Mesodermal cell (in vitro differentiated cells): ENCODE measurements at regions not wholly inside any gene's neighbourhood (a gene's known extent, or its start where the extent isn't known, plus 50 kb on each side); places are given as distances from the start of the nearest gene placed in this dataset.

ENCODE experiments used
- H3K27ac ChIP-seq: 2 replicates; pipeline ENCODE4 v1.7.0; 2013; ENCODE audit warnings: mild to moderate bottlenecking, low read depth, low read length, moderate library complexity; ENCODE audit not compliant: severe bottlenecking
- H3K36me3 ChIP-seq: 2 replicates; pipeline ENCODE4 v1.7.1; 2013; ENCODE audit warnings: mild to moderate bottlenecking, low read length, moderate library complexity; ENCODE audit not compliant: control insufficient read depth, insufficient read depth
- H3K4me1 ChIP-seq: one replicate; pipeline ENCODE4 v1.7.1; 2013; ENCODE audit warnings: mild to moderate bottlenecking, low read length; ENCODE audit not compliant: insufficient read depth, control insufficient read depth, poor library complexity, severe bottlenecking
- H3K4me3 ChIP-seq: 2 replicates; pipeline ENCODE4 v1.7.0; 2013; ENCODE audit warnings: low read length, control low read depth, mild to moderate bottlenecking; ENCODE audit not compliant: insufficient read depth, poor library complexity, severe bottlenecking; ENCODE audit errors: extremely low read depth
- H3K9me3 ChIP-seq: 2 replicates; pipeline ENCODE4 v1.7.1; 2013; ENCODE audit warnings: mild to moderate bottlenecking, low read length, moderate library complexity; ENCODE audit not compliant: control insufficient read depth
- WGBS, 2 experiments: methylation state at CpG; one replicate each; pipeline ENCODE4 v1.1.5; 2013; ENCODE audit warnings: missing lambda C conversion rate in 2 of 2; ENCODE audit not compliant: insufficient coverage in 2 of 2; 5-methylcytosine and 5-hydroxymethylcytosine counted together

GRCh38 chr15:93302080-93302765, 213.2 kb upstream of the RGMA start:
- no peak overlapping the region for H3K4me3 ChIP-seq
- no peaks in the 10 kb centered on the region for H3K9me3 ChIP-seq
- H3K27ac ChIP-seq = no peak overlapping the region
- WGBS, 2 experiments = 88 to 96% methylated on average over 5 to 6 of the region's 6 CpGs
- no peaks in the 10 kb centered on the region for H3K4me1 ChIP-seq
- H3K36me3 ChIP-seq = no peaks in the 10 kb centered on the region

GRCh38 chr15:93300796-93301195, 211.8 kb upstream of the RGMA start:
- WGBS, 2 experiments = 92 to 100% methylated on average over 1 to 2 of the region's 3 CpGs
- no peaks in the 10 kb centered on the region for H3K36me3 ChIP-seq
- no peaks in the 10 kb centered on the region for H3K4me1 ChIP-seq
- H3K9me3 ChIP-seq = no peaks in the 10 kb centered on the region
- H3K4me3 ChIP-seq = no peak overlapping the region
- no peak overlapping the region for H3K27ac ChIP-seq

GRCh38 chr15:93299675-93300074, 210.7 kb upstream of the RGMA start:
- Histone ChIP-seq H3K4me3 (no peak overlapping the region), H3K9me3 (no peaks in the 10 kb centered on the region), H3K36me3 (no peaks in the 10 kb centered on the region), H3K27ac (no peak overlapping the region), H3K4me1 (no peaks in the 10 kb centered on the region)
- WGBS, 2 experiments = 83 to 93% methylated on average over 6 of the region's 6 CpGs

- Histone ChIP-seq H3K9me3 (no peaks in the 10 kb centered on the region), H3K4me3 (no peak overlapping the region), H3K27ac (no peak overlapping the region), H3K4me1 (no peaks in the 10 kb centered on the region), H3K36me3 (no peaks in the 10 kb centered on the region)
- 91 to 96% methylated on average over 8 to 9 of the region's 9 CpGs for WGBS, 2 experiments
Measured at GRCh38 chr15:93298901-93299300, 209.9 kb upstream of the RGMA start.

GRCh38 chr15:93296759-93297500, 207.9 kb upstream of the RGMA start:
- no peak overlapping the region for H3K27ac ChIP-seq
- no peaks in the 10 kb centered on the region for H3K36me3 ChIP-seq
- no peak overlapping the region for H3K4me3 ChIP-seq
- no peaks in the 10 kb centered on the region for H3K9me3 ChIP-seq
- no peaks in the 10 kb centered on the region for H3K4me1 ChIP-seq
- 31 to 52% methylated on average over 4 of the region's 6 CpGs for WGBS, 2 experiments

GRCh38 chr15:93294896-93295295, 205.9 kb upstream of the RGMA start:
- Histone ChIP-seq H3K36me3 (no peaks in the 10 kb centered on the region), H3K4me3 (no peak overlapping the region), H3K27ac (no peak overlapping the region), H3K9me3 (no peaks in the 10 kb centered on the region), H3K4me1 (no peaks in the 10 kb centered on the region)
- WGBS, 2 experiments = no CpG with 5 or more reads among the region's 1 CpG

GRCh38 chr15:93294066-93294465, 205.1 kb upstream of the RGMA start:
- Histone ChIP-seq H3K9me3 (no peaks in the 10 kb centered on the region), H3K36me3 (no peaks in the 10 kb centered on the region), H3K4me3 (no peak overlapping the region), H3K4me1 (no peaks in the 10 kb centered on the region), H3K27ac (no peak overlapping the region)
- WGBS, 2 experiments = no CpG with 5 or more reads among the region's 1 CpG

- Histone ChIP-seq H3K27ac (no peak overlapping the region), H3K4me3 (no peak overlapping the region), H3K9me3 (no peaks in the 10 kb centered on the region), H3K36me3 (no peaks in the 10 kb centered on the region), H3K4me1 (peaks cover 3% of the 10 kb centered on the region)
- 87 to 93% methylated on average over 4 to 5 of the region's 5 CpGs for WGBS, 2 experiments
Measured at GRCh38 chr15:93291380-93291779, 202.4 kb upstream of the RGMA start.

DNA sequence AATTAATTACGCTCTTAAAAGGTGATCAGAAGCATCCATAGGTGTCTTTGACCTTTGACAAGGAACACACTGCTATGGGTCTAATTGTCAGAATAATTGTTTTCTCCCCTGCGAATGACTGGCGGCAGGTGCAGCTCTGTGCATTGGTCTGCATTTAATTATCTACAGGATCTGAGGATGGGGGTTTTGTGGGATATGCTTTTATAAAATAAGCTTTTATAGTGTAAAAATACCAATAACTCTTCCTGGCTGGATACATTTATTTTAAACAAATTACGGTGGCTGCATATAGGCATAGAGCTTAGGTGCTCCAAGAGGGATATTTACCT, 201.6 kb upstream of the RGMA start:
- Histone ChIP-seq H3K36me3 (no peaks in the 10 kb centered on the region), H3K9me3 (no peaks in the 10 kb centered on the region), H3K4me3 (no peak overlapping the region), H3K27ac (no peak overlapping the region), H3K4me1 (peaks cover 3% of the 10 kb centered on the region)
- 0 to 89% methylated on average over 1 of the region's 4 CpGs for WGBS, 2 experiments

DNA sequence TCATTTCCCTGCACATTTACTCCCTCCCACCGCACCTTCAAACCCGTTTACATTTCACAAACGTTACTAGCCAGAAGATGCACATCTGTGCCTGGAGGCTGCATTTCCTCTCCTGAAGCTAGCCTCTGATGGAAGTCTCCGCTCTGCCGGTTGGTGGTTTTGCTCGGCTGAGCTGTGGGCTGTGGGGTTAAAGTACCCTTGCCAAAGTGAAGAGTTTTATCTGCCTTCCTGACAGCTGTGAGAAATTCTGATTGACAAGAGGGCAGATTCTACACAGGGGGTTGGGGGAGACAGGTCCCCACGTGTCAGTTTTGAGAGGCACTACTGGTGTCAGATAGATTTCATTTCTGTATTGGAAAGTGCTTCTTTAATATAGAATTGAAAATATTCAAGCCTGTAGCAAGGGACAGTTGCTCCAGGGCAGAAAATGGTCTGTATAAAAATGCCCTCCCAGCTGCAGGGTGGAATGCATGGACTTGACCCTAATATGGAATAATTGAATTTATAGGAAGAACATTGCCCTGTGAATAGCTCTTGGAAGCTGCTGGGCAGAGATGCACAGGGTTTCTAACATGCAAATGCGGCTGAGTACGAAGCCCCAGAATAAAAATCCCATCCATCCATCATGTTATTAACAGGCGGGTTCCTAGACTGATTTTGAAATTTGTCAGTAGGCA, 201.1 kb upstream of the RGMA start:
- no peak overlapping the region for H3K4me3 ChIP-seq
- no peaks in the 10 kb centered on the region for H3K9me3 ChIP-seq
- H3K27ac ChIP-seq = no peak overlapping the region
- no peaks in the 10 kb centered on the region for H3K36me3 ChIP-seq
- 49 to 51% methylated on average over 2 to 3 of the region's 10 CpGs for WGBS, 2 experiments
- peaks cover 3% of the 10 kb centered on the region for H3K4me1 ChIP-seq
